GM23338 (cell line): ENCODE measurements at regions not wholly inside any gene's neighbourhood (a gene's known extent, or its start where the extent isn't known, plus 50 kb on each side); places are given as distances from the start of the nearest gene placed in this dataset.

ENCODE experiments used
- EZH2 ChIP-seq: fragments of 200-600 bp; sonication (generic); IDR thresholded peaks from one replicate; pipeline ENCODE4 v1.8.0; 2017; ENCODE audit warnings: antibody characterized with exemption, mild to moderate bottlenecking, low read depth; ENCODE audit not compliant: unreplicated experiment
- REST ChIP-seq: IDR thresholded peaks from one replicate; pipeline ENCODE4 v1.6.1; 2018; ENCODE audit warnings: antibody characterized with exemption; ENCODE audit not compliant: unreplicated experiment

- TF ChIP-seq EZH2 (no peak), REST (no peak)
Observed at GRCh38 chr3:18807593-18807992, 340.7 kb upstream of the KCNH8 start.
